Stimulated activated CD8-positive, alpha-beta memory T cell treated with anti-CD3 and anti-CD28 coated beads, Interleukin-4, amount 100 ng/mL, for 24 hours (primary cell): ENCODE measurements at regions not wholly inside any gene's neighbourhood (a gene's known extent, or its start where the extent isn't known, plus 50 kb on each side); places are given as distances from the start of the nearest gene placed in this dataset.
"Not testable (repeated sequence)": the region's sequence is repeated elsewhere in the genome, so short reads cannot be mapped to it uniquely, and the experiment has no call there.

Source experiments
- DNase-seq: peaks from one replicate; pipeline ENCODE4 v3.0.0-alpha.2; 2020; ENCODE audit warnings: low read depth

GRCh38 chr16:29578898-29579297, 72.7 kb upstream of the NPIPB12 start:
- not testable (repeated sequence) for DNase-seq

- DNase-seq: not testable (repeated sequence)
Measured at GRCh38 chr16:29581764-29582163, 75.6 kb upstream of the NPIPB12 start.

GRCh38 chr16:29591919-29592318, 71.1 kb upstream of the SPN start:
- not testable (repeated sequence) for DNase-seq

- DNase-seq: not testable (repeated sequence)
Measured at GRCh38 chr16:29594269-29594925, 68.7 kb upstream of the SPN start.

GRCh38 chr16:29594926-29595838, 67.9 kb upstream of the SPN start:
- DNase-seq: peak; percentile 82

GRCh38 chr16:29597030-29597429, 66.0 kb upstream of the SPN start:
- not testable (repeated sequence) for DNase-seq

GRCh38 chr16:29600111-29601000, 62.7 kb upstream of the SPN start:
- peak; percentile 31 for DNase-seq

- DNase-seq: not testable (repeated sequence)
Measured at GRCh38 chr16:29602247-29602625, 60.8 kb upstream of the SPN start.

- not testable (repeated sequence) for DNase-seq
Measured at GRCh38 chr16:29602683-29603088, 60.4 kb upstream of the SPN start.

- DNase-seq: not testable (repeated sequence)
Measured at GRCh38 chr16:29604631-29605549, 58.2 kb upstream of the SPN start.

- DNase-seq: not testable (repeated sequence)
Measured at GRCh38 chr16:29605593-29606205, 57.3 kb upstream of the SPN start.

- not testable (repeated sequence) for DNase-seq
Measured at GRCh38 chr16:29606669-29607427, 56.2 kb upstream of the SPN start.

- DNase-seq: not testable (repeated sequence)
Measured at GRCh38 chr16:29607428-29607823, 55.6 kb upstream of the SPN start.

GRCh38 chr16:29612381-29613306, 50.4 kb upstream of the SPN start:
- not testable (repeated sequence) for DNase-seq
